Liver (tissue), 8 donors: ENCODE measurements at regions not wholly inside any gene's neighbourhood (a gene's known extent, or its start where the extent isn't known, plus 50 kb on each side); places are given as distances from the start of the nearest gene placed in this dataset.
A peak's percentile ranks its signal among the peaks of the same experiment; 100 is the strongest.

Source experiments
- DNase-seq: peaks from one replicate; pipeline ENCODE4 v3.0.0-alpha.2; 2017; ENCODE audit warnings: low spot score
- H3K27ac ChIP-seq, 2 donors: one replicate each; pipeline ENCODE4 v1.7.0; 2013; ENCODE audit warnings: inconsistent platforms in 2 of 2, low read length in 2 of 2, control low read depth in 1 of 2, low read depth in 1 of 2, mild to moderate bottlenecking in 1 of 2
- H3K27me3 ChIP-seq, 4 donors: one replicate each; pipeline versions ENCODE4 v1.6.1 to v1.7.0; 2013; ENCODE audit warnings: low read length in 3 of 4, inconsistent platforms in 1 of 4, mild to moderate bottlenecking in 1 of 4, moderate library complexity in 1 of 4; ENCODE audit not compliant: control insufficient read depth in 4 of 4, insufficient read depth in 4 of 4
- H3K36me3 ChIP-seq, 4 donors: one replicate each; pipeline versions ENCODE4 v1.6.1 to v1.7.0; 2013; ENCODE audit warnings: low read length in 3 of 4, mild to moderate bottlenecking in 3 of 4, low read depth in 1 of 4, moderate library complexity in 1 of 4; ENCODE audit not compliant: control insufficient read depth in 4 of 4, insufficient read depth in 3 of 4
- H3K4me1 ChIP-seq, 4 donors: one replicate each; pipeline versions ENCODE4 v1.6.1 to v1.7.0; 2013; ENCODE audit warnings: low read length in 3 of 4, mild to moderate bottlenecking in 3 of 4, moderate library complexity in 1 of 4; ENCODE audit not compliant: control insufficient read depth in 4 of 4, insufficient read depth in 4 of 4
- H3K4me3 ChIP-seq, 3 donors: one replicate each; pipeline versions ENCODE4 v1.6.1 to v1.7.0; 2013; ENCODE audit warnings: low read length in 3 of 3, control low read depth in 1 of 3, low read depth in 1 of 3, mild to moderate bottlenecking in 1 of 3
- H3K9ac ChIP-seq, 2 donors: one replicate each; pipeline ENCODE4 v1.7.0; 2013; ENCODE audit warnings: low read length in 2 of 2, mild to moderate bottlenecking in 2 of 2, moderate library complexity in 2 of 2, control low read depth in 1 of 2, low read depth in 1 of 2
- H3K9me3 ChIP-seq, 4 donors: one replicate each; pipeline versions ENCODE4 v1.6.1 to v1.7.0; 2013; ENCODE audit warnings: low read length in 3 of 4; ENCODE audit not compliant: control insufficient read depth in 4 of 4
- ATF3 ChIP-seq: IDR thresholded peaks from 2 replicates; pipeline ENCODE4 v1.6.1; 2016; ENCODE audit warnings: antibody characterized with exemption
- CTCF ChIP-seq: fragments of 150-350 bp; IDR thresholded peaks from 2 replicates; pipeline ENCODE4 v1.5.1; 2017; ENCODE audit warnings: improper control_type of control experiment, low read depth, low read length; ENCODE audit not compliant: missing input control
- EGR1 ChIP-seq, 2 donors: IDR thresholded peaks; 2 replicates each; pipeline ENCODE4 v1.6.1; 2016 to 2018; ENCODE audit warnings: antibody characterized with exemption in 2 of 2, low read depth in 2 of 2
- FOXA1 ChIP-seq: IDR thresholded peaks from 2 replicates; pipeline ENCODE4 v1.6.1; 2016; ENCODE audit warnings: antibody characterized with exemption
- FOXA2 ChIP-seq: IDR thresholded peaks from 2 replicates; pipeline ENCODE4 v1.6.1; 2016; ENCODE audit warnings: antibody characterized with exemption
- GABPA ChIP-seq, 2 donors: IDR thresholded peaks in 1 of 2; conservative IDR thresholded peaks in 1 of 2; 2 replicates each; pipeline ENCODE4 v1.6.1; 2016; ENCODE audit warnings: antibody characterized with exemption in 2 of 2, mild to moderate bottlenecking in 1 of 2, moderate library complexity in 1 of 2
- HNF4A ChIP-seq, 2 donors: conservative IDR thresholded peaks; 2 replicates each; pipeline ENCODE4 v1.6.1; 2016; ENCODE audit warnings: antibody characterized with exemption in 2 of 2, mild to moderate bottlenecking in 2 of 2
- HNF4G ChIP-seq: IDR thresholded peaks from 2 replicates; pipeline ENCODE4 v1.6.1; 2016; ENCODE audit warnings: antibody characterized with exemption
- JUND ChIP-seq, 2 donors: IDR thresholded peaks; 2 replicates each; pipeline ENCODE4 v1.6.1; 2016; ENCODE audit warnings: antibody characterized with exemption in 2 of 2
- MAX ChIP-seq: IDR thresholded peaks from 2 replicates; pipeline ENCODE4 v1.6.1; 2016; ENCODE audit warnings: antibody characterized with exemption
- NR2F2 ChIP-seq: IDR thresholded peaks from 2 replicates; pipeline ENCODE4 v1.6.1; 2016; ENCODE audit warnings: antibody characterized with exemption
- RAD21 ChIP-seq, 2 donors: IDR thresholded peaks; 2 replicates each; pipeline ENCODE4 v1.6.1; 2016; ENCODE audit warnings: antibody characterized with exemption in 2 of 2, mild to moderate bottlenecking in 2 of 2
- REST ChIP-seq: IDR thresholded peaks from 2 replicates; pipeline ENCODE4 v1.6.1; 2016; ENCODE audit warnings: antibody characterized with exemption, mild to moderate bottlenecking
- RXRA ChIP-seq, 2 donors: IDR thresholded peaks; 2 replicates each; pipeline ENCODE4 v1.6.1; 2017 to 2018; ENCODE audit warnings: antibody characterized with exemption in 2 of 2, mild to moderate bottlenecking in 1 of 2
- SP1 ChIP-seq: IDR thresholded peaks from 2 replicates; pipeline ENCODE4 v1.6.1; 2018; ENCODE audit warnings: antibody characterized with exemption, mild to moderate bottlenecking
- TAF1 ChIP-seq: conservative IDR thresholded peaks from 2 replicates; pipeline ENCODE4 v1.6.1; 2016; ENCODE audit warnings: antibody characterized with exemption, mild to moderate bottlenecking
- YY1 ChIP-seq: IDR thresholded peaks from 2 replicates; pipeline ENCODE4 v1.6.1; 2016; ENCODE audit warnings: antibody characterized with exemption, mild to moderate bottlenecking
- ZBTB33 ChIP-seq: IDR thresholded peaks from 2 replicates; pipeline ENCODE4 v1.6.1; 2016; ENCODE audit warnings: antibody characterized with exemption
- WGBS: extraction: QIAGEN DNeasy Blood & Tissue Kit; methylation state at CpG from one replicate; pipeline ENCODE4 v1.1.7; 2013; 5-methylcytosine and 5-hydroxymethylcytosine counted together
- donor health status: healthy.
- donor health status: healthy.
- donor health status: healthy.
- donor health status: healthy.
- donor health status: healthy.

GRCh38 chr5:175096469-175097165 is 347.4 kb downstream of the DRD1 start:
- H3K4me1 ChIP-seq = peaks cover 0 to 7% (median 6%) of the 10 kb centered on the region in 4 donors
- H3K36me3 ChIP-seq = no peaks in the 10 kb centered on the region
- no peak for TF ChIP-seq CTCF
- no peak for TF ChIP-seq EGR1 (IDR thresholded peaks at IDR 0.05; ENCODE audit: low read depth in 2 of 2)
- TF ChIP-seq ATF3 = peak; percentile 37
- no peak for TF ChIP-seq ZBTB33
- TF ChIP-seq HNF4A (conservative IDR thresholded peaks at IDR 0.05) = peak; percentile 51 to 55
- TF ChIP-seq NR2F2 = no peak
- peak; percentile 26 to 45 for TF ChIP-seq RAD21 (IDR thresholded peaks at IDR 0.05)
- TF ChIP-seq GABPA (IDR thresholded peaks at IDR 0.05 in 1 of 2, conservative IDR thresholded peaks at IDR 0.05 in 1 of 2) = no peak
- no peak for TF ChIP-seq HNF4G
- peak; percentile 20 to 26 for TF ChIP-seq JUND (IDR thresholded peaks at IDR 0.05)
- TF ChIP-seq YY1 = peak; percentile 45
- peak; percentile 16 for TF ChIP-seq MAX
- TF ChIP-seq FOXA1 = no peak
- peak; percentile 50 to 81 for TF ChIP-seq RXRA (IDR thresholded peaks at IDR 0.05)
- TF ChIP-seq TAF1 = no peak
- no peak for TF ChIP-seq FOXA2
- TF ChIP-seq REST = no peak
- peak; percentile 42 for TF ChIP-seq SP1
- no peak overlapping the region for H3K9ac ChIP-seq
- WGBS = 58% methylated on average over 12 of the region's 12 CpGs
- no peak overlapping the region for H3K27ac ChIP-seq
- no peaks in the 10 kb centered on the region for H3K9me3 ChIP-seq
- no peak overlapping the region for H3K4me3 ChIP-seq
- no peaks in the 10 kb centered on the region for H3K27me3 ChIP-seq
- no peak for DNase-seq
